ENCODE measurements at regions not wholly inside any gene's neighbourhood (a gene's known extent, or its start where the extent isn't known, plus 50 kb on each side); places are given as distances from the start of the nearest gene placed in this dataset.

GRCh38 chr14:82778601-82779000 lies 1244.9 kb upstream of the SEL1L start:
- no peaks in the 10 kb centered on the region for H3K27me3 ChIP-seq (replicated peaks; ENCODE audit: control insufficient read depth, insufficient read depth, low read length)
- no peak for DNase-seq (ENCODE audit: extremely low read depth, insufficient read length)
- no peak for TF ChIP-seq CTCF (IDR thresholded peaks at IDR 0.05; ENCODE audit: insufficient read depth, low read length, poor library complexity, severe bottlenecking)
- H3K4me3 ChIP-seq (replicated peaks; ENCODE audit: low read depth, low read length): no peak overlapping the region
- H3K36me3 ChIP-seq (ENCODE audit: control insufficient read depth, insufficient read depth, low read length): no peaks in the 10 kb centered on the region

GRCh38 chr14:82779301-82779700 lies 1245.6 kb upstream of the SEL1L start:
- H3K27me3 ChIP-seq (replicated peaks; ENCODE audit: control insufficient read depth, insufficient read depth, low read length): no peaks in the 10 kb centered on the region
- TF ChIP-seq CTCF (IDR thresholded peaks at IDR 0.05; ENCODE audit: insufficient read depth, low read length, poor library complexity, severe bottlenecking): no peak
- no peak for DNase-seq (ENCODE audit: extremely low read depth, insufficient read length)
- H3K36me3 ChIP-seq (ENCODE audit: control insufficient read depth, insufficient read depth, low read length): no peaks in the 10 kb centered on the region
- no peak overlapping the region for H3K4me3 ChIP-seq (replicated peaks; ENCODE audit: low read depth, low read length)

GRCh38 chr14:82785756-82786482 lies 1252.3 kb upstream of the SEL1L start:
- TF ChIP-seq CTCF (IDR thresholded peaks at IDR 0.05; ENCODE audit: insufficient read depth, low read length, poor library complexity, severe bottlenecking): no peak
- no peaks in the 10 kb centered on the region for H3K36me3 ChIP-seq (ENCODE audit: control insufficient read depth, insufficient read depth, low read length)
- no peak for DNase-seq (ENCODE audit: extremely low read depth, insufficient read length)
- H3K27me3 ChIP-seq (replicated peaks; ENCODE audit: control insufficient read depth, insufficient read depth, low read length): no peaks in the 10 kb centered on the region
- no peak overlapping the region for H3K4me3 ChIP-seq (replicated peaks; ENCODE audit: low read depth, low read length)

- Histone ChIP-seq H3K27me3 (replicated peaks; ENCODE audit: control insufficient read depth, insufficient read depth, low read length) (no peaks in the 10 kb centered on the region), H3K4me3 (replicated peaks; ENCODE audit: low read depth, low read length) (no peak overlapping the region), H3K36me3 (ENCODE audit: control insufficient read depth, insufficient read depth, low read length) (no peaks in the 10 kb centered on the region)
- TF ChIP-seq CTCF (IDR thresholded peaks at IDR 0.05; ENCODE audit: insufficient read depth, low read length, poor library complexity, severe bottlenecking): no peak
- DNase-seq (ENCODE audit: extremely low read depth, insufficient read length): no peak
Observed at GRCh38 chr14:82786483-82786880, 1252.8 kb upstream of the SEL1L start.

- Histone ChIP-seq H3K36me3 (ENCODE audit: control insufficient read depth, insufficient read depth, low read length) (no peaks in the 10 kb centered on the region), H3K4me3 (replicated peaks; ENCODE audit: low read depth, low read length) (no peak overlapping the region), H3K27me3 (replicated peaks; ENCODE audit: control insufficient read depth, insufficient read depth, low read length) (no peaks in the 10 kb centered on the region)
- no peak for DNase-seq (ENCODE audit: extremely low read depth, insufficient read length)
- no peak for TF ChIP-seq CTCF (IDR thresholded peaks at IDR 0.05; ENCODE audit: insufficient read depth, low read length, poor library complexity, severe bottlenecking)
Observed at GRCh38 chr14:82796086-82796485, 1262.4 kb upstream of the SEL1L start.

GRCh38 chr14:82798276-82798675 lies 1264.6 kb upstream of the SEL1L start:
- DNase-seq (ENCODE audit: extremely low read depth, insufficient read length): no peak
- H3K36me3 ChIP-seq (ENCODE audit: control insufficient read depth, insufficient read depth, low read length): no peaks in the 10 kb centered on the region
- no peaks in the 10 kb centered on the region for H3K27me3 ChIP-seq (replicated peaks; ENCODE audit: control insufficient read depth, insufficient read depth, low read length)
- no peak for TF ChIP-seq CTCF (IDR thresholded peaks at IDR 0.05; ENCODE audit: insufficient read depth, low read length, poor library complexity, severe bottlenecking)
- H3K4me3 ChIP-seq (replicated peaks; ENCODE audit: low read depth, low read length): no peak overlapping the region
